ENCODE measurements at regions not wholly inside any gene's neighbourhood (a gene's known extent, or its start where the extent isn't known, plus 50 kb on each side); places are given as distances from the start of the nearest gene placed in this dataset.
A peak's percentile ranks its signal among the peaks of the same experiment; 100 is the strongest.

DNA sequence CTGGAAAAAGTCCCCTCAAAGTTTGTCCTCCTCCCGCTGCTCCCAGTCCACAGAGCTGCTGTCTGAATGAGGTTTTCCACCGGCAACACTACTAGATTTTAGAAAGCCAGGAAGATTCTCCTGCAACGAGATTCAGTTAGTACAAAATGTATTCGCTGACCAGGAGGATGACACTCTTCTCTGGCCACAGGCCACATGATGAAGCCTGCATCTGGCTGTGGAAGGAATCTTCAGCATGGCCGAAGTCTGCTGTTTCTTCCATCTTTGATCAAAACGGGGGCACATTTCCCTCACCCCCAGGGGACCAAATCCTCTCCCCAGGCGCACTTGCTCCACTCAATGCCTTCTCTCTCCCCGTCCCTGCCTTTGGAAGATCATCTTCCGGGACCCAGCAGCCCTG lies 215.8 kb upstream of the NLRP1 start:
- ATAC-seq (no peak), DNase-seq (ENCODE audit: low spot score) (no peak)
- Histone ChIP-seq H3K4me2 (0 out of 2 replicates have a peak overlapping the region, but pooled peaks have one; percentile 48), H3K27me3 (ENCODE audit: insufficient read depth) (no peaks in the 10 kb centered on the region), H2AFZ (peak overlapping the region; percentile 59; the same call in 1 of the 2 replicates), H3F3A (replicated peaks; ENCODE audit: low read depth) (no peaks in the 10 kb centered on the region), H3K4me1 (ENCODE audit: insufficient read depth) (peaks cover 28% of the 10 kb centered on the region), H3K4me3 (no peak overlapping the region), H4K20me1 (replicated peaks; ENCODE audit: insufficient read depth) (no peaks in the 10 kb centered on the region), H3K9me2 (ENCODE audit: insufficient read depth) (0 out of 2 replicates have a peak, but pooled peaks cover 4% of the 10 kb centered on the region), H3K36me3 (ENCODE audit: insufficient read depth) (no peaks in the 10 kb centered on the region), H3K27ac (ENCODE audit: low read depth) (no peak overlapping the region), H3K79me2 (replicated peaks; ENCODE audit: insufficient read depth) (no peaks in the 10 kb centered on the region)
- no peak overlapping the region for H3K4me3 Mint-ChIP-seq
- TF ChIP-seq, protein P1, sequence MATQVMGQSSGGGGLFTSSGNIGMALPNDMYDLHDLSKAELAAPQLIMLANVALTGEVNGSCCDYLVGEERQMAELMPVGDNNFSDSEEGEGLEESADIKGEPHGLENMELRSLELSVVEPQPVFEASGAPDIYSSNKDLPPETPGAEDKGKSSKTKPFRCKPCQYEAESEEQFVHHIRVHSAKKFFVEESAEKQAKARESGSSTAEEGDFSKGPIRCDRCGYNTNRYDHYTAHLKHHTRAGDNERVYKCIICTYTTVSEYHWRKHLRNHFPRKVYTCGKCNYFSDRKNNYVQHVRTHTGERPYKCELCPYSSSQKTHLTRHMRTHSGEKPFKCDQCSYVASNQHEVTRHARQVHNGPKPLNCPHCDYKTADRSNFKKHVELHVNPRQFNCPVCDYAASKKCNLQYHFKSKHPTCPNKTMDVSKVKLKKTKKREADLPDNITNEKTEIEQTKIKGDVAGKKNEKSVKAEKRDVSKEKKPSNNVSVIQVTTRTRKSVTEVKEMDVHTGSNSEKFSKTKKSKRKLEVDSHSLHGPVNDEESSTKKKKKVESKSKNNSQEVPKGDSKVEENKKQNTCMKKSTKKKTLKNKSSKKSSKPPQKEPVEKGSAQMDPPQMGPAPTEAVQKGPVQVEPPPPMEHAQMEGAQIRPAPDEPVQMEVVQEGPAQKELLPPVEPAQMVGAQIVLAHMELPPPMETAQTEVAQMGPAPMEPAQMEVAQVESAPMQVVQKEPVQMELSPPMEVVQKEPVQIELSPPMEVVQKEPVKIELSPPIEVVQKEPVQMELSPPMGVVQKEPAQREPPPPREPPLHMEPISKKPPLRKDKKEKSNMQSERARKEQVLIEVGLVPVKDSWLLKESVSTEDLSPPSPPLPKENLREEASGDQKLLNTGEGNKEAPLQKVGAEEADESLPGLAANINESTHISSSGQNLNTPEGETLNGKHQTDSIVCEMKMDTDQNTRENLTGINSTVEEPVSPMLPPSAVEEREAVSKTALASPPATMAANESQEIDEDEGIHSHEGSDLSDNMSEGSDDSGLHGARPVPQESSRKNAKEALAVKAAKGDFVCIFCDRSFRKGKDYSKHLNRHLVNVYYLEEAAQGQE (IDR thresholded peaks at IDR 0.05; ENCODE audit: unreplicated experiment) = no peak
- no peak overlapping the region for H3K27ac Mint-ChIP-seq
- no peaks in the 10 kb centered on the region for H3K36me3 Mint-ChIP-seq (ENCODE audit: low read depth)
- H3K27me3 Mint-ChIP-seq (ENCODE audit: insufficient read depth, low read depth, poor library complexity) = peaks cover 7% of the 10 kb centered on the region
- H3K4me1 Mint-ChIP-seq = peaks cover 31% of the 10 kb centered on the region
- peaks cover 12% of the 10 kb centered on the region; the same call in 2 of the 3 replicates for H3K9me3 Mint-ChIP-seq

DNA sequence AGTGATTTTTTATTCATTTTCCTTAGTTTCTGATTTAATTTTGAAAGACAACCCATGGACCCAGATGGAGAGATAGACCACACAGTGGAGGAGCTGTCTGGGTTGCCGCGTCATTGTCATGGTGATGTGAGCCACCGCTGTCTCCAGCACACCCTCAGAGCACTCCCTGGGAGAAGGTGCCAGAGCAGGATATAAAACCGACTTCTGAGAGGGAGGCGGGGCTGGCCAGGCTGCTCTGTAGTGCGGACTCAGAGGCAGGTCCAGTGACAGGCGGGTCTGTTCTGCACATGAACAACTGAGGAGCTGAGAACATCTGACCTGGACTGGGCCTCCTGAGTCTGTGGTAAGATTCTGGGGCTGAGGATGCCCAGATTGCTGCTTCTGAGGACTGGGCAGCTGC lies 216.3 kb upstream of the NLRP1 start:
- Mint-ChIP-seq H3K36me3 (ENCODE audit: low read depth) (no peaks in the 10 kb centered on the region), H3K4me3 (no peak overlapping the region)
- TF ChIP-seq ZNF114 (CRISPR knock-in tag; IDR thresholded peaks at IDR 0.05) = no peak
- TF ChIP-seq NANOG (IDR thresholded peaks at IDR 0.05; ENCODE audit: borderline replicate concordance) = no peak
- TF ChIP-seq ZNF331 (CRISPR knock-in tag; IDR thresholded peaks at IDR 0.05; ENCODE audit: low read depth) = no peak
- no peak for TF ChIP-seq EZH2 (IDR thresholded peaks at IDR 0.05; ENCODE audit: low read depth, unreplicated experiment)
- no peak for TF ChIP-seq STAT1 (IDR thresholded peaks at IDR 0.05; ENCODE audit: unreplicated experiment)
- TF ChIP-seq POLR2AphosphoS5 (IDR thresholded peaks at IDR 0.05; ENCODE audit: low read depth) = no peak
- TF ChIP-seq, protein P2, sequence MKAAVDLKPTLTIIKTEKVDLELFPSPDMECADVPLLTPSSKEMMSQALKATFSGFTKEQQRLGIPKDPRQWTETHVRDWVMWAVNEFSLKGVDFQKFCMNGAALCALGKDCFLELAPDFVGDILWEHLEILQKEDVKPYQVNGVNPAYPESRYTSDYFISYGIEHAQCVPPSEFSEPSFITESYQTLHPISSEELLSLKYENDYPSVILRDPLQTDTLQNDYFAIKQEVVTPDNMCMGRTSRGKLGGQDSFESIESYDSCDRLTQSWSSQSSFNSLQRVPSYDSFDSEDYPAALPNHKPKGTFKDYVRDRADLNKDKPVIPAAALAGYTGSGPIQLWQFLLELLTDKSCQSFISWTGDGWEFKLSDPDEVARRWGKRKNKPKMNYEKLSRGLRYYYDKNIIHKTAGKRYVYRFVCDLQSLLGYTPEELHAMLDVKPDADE (IDR thresholded peaks at IDR 0.05) = no peak
- TF ChIP-seq JUNB (IDR thresholded peaks at IDR 0.05; ENCODE audit: unreplicated experiment) = no peak
- no peak for TF ChIP-seq CREB1 (CRISPR knock-in tag; IDR thresholded peaks at IDR 0.05; ENCODE audit: low read depth)
- no peak for TF ChIP-seq EZH2phosphoT487 (IDR thresholded peaks at IDR 0.05; ENCODE audit: unreplicated experiment)
- TF ChIP-seq, protein P1 (IDR thresholded peaks at IDR 0.05; ENCODE audit: unreplicated experiment) = no peak
- TF ChIP-seq, protein P3, sequence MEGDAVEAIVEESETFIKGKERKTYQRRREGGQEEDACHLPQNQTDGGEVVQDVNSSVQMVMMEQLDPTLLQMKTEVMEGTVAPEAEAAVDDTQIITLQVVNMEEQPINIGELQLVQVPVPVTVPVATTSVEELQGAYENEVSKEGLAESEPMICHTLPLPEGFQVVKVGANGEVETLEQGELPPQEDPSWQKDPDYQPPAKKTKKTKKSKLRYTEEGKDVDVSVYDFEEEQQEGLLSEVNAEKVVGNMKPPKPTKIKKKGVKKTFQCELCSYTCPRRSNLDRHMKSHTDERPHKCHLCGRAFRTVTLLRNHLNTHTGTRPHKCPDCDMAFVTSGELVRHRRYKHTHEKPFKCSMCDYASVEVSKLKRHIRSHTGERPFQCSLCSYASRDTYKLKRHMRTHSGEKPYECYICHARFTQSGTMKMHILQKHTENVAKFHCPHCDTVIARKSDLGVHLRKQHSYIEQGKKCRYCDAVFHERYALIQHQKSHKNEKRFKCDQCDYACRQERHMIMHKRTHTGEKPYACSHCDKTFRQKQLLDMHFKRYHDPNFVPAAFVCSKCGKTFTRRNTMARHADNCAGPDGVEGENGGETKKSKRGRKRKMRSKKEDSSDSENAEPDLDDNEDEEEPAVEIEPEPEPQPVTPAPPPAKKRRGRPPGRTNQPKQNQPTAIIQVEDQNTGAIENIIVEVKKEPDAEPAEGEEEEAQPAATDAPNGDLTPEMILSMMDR (conservative IDR thresholded peaks at IDR 0.05; ENCODE audit: low read depth in 2 of 2) = no peak

More for the DNA sequence above, 216.3 kb upstream of the NLRP1 start:
- H3K27me3 Mint-ChIP-seq (ENCODE audit: insufficient read depth, low read depth, poor library complexity) = peaks cover 7% of the 10 kb centered on the region
- 0 out of 2 replicates have a peak, but pooled peaks cover 4% of the 10 kb centered on the region for H3K9me2 ChIP-seq (ENCODE audit: insufficient read depth)
- H2AFZ ChIP-seq = peak overlapping the region; percentile 59; the same call in 1 of the 2 replicates
- H3K27ac ChIP-seq (ENCODE audit: low read depth) = no peak overlapping the region
- H3K27me3 ChIP-seq (ENCODE audit: insufficient read depth) = no peaks in the 10 kb centered on the region
- no peaks in the 10 kb centered on the region for H3F3A ChIP-seq (replicated peaks; ENCODE audit: low read depth)
- peaks cover 28% of the 10 kb centered on the region for H3K4me1 ChIP-seq (ENCODE audit: insufficient read depth)
- ATAC-seq = peak; percentile 71
- 0 out of 2 replicates have a peak overlapping the region, but pooled peaks have one; percentile 48 for H3K4me2 ChIP-seq
- H3K4me3 ChIP-seq = no peak overlapping the region
- no peak overlapping the region for H3K27ac Mint-ChIP-seq
- H3K36me3 ChIP-seq (ENCODE audit: insufficient read depth) = no peaks in the 10 kb centered on the region
- no peaks in the 10 kb centered on the region for H3K79me2 ChIP-seq (replicated peaks; ENCODE audit: insufficient read depth)
- peaks cover 26% of the 10 kb centered on the region for H3K4me1 Mint-ChIP-seq
- H3K9me3 Mint-ChIP-seq = peaks cover 12% of the 10 kb centered on the region; the same call in 2 of the 3 replicates
- DNase-seq (ENCODE audit: low spot score) = peak; percentile 24
- H4K20me1 ChIP-seq (replicated peaks; ENCODE audit: insufficient read depth) = no peaks in the 10 kb centered on the region
